ENCODE measurements at regions not wholly inside any gene's neighbourhood (a gene's known extent, or its start where the extent isn't known, plus 50 kb on each side); places are given as distances from the start of the nearest gene placed in this dataset.

- TF ChIP-seq CTCF (IDR thresholded peaks at IDR 0.05) (no peak), EZH2 (IDR thresholded peaks at IDR 0.05) (no peak)
These were observed 206.0 kb upstream of the CDH4 start for GRCh38 chr20:61045876-61046585.
